Stimulated activated CD8-positive, alpha-beta memory T cell treated with anti-CD3 and anti-CD28 coated beads, Interleukin-15, amount 100 ng/mL, for 48 hours (primary cell): ENCODE measurements at regions not wholly inside any gene's neighbourhood (a gene's known extent, or its start where the extent isn't known, plus 50 kb on each side); places are given as distances from the start of the nearest gene placed in this dataset.

Source experiments
- DNase-seq, 2 donors: peaks; one replicate each; pipeline ENCODE4 v3.0.0-alpha.2; 2020; ENCODE audit warnings: low read depth in 2 of 2

DNA sequence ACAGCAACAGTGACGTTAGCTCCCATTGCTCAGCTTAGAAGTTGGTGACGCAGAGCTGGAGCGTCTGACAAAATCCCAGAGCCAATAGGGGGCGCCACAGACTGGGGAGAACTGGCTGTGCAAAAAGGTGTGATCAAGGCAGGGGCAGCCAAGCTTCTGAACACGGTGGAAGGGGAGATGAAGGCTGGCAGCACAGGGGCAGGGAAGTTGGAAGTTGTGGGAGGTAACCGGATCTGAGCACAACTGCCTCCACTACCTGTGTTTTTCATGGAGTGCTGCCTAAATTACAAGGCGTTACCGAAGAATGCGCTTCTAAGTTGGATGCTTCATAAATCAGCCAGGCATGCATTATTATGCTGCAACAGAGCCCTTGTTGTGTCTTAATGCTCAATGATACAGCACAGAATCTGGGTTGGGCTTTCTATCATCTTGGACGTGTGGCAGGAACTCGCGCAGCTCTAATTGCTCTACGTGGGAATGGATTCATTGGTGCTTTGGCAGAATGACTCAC lies 370.0 kb downstream of the SLC4A3 start:
- peak in 1 of 2 donors; percentile 0 for DNase-seq

DNA sequence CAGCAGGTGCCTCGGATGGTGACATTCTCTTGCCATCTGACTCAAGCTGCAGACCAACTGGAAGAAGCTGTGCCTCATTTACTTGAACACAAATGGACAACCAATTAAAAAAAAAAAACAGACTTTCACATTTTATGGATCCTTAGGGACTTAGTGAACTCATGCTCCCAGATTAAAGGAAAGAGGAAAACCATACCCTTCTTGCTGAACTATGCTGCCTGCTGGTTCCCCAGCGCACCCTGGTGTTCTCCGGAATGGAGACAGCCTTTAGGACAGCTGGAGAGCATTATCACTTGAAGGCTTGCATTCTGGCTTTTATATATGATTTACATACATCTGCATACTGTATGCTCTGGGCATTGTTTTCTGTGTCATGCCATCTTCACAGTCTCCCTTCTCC lies 370.7 kb downstream of the SLC4A3 start:
- DNase-seq, result no peak

DNA sequence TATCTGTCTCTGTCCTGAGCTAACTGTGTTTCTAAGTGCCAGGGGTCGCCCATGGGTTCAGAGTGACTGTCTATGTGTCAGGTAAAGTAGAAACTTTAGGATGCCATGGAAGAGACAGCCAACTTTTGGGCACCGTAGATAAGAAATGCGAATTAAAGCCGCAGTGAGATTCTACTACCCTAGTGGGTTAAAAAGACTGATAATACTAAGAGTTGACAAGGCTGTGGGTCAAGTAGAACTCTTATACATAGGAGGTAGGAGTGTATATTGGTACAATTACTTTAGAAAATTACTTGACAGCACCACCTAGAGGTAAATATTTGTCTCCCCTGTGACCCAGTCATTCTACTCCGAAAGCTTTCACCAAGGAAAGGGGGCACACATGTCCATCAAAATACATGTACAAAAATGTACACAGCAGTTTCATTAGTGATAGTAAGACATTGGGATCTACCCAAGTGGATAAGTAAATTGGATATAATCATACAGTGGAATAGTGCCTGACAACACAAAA lies 371.3 kb downstream of the SLC4A3 start:
- no peak for DNase-seq

DNA sequence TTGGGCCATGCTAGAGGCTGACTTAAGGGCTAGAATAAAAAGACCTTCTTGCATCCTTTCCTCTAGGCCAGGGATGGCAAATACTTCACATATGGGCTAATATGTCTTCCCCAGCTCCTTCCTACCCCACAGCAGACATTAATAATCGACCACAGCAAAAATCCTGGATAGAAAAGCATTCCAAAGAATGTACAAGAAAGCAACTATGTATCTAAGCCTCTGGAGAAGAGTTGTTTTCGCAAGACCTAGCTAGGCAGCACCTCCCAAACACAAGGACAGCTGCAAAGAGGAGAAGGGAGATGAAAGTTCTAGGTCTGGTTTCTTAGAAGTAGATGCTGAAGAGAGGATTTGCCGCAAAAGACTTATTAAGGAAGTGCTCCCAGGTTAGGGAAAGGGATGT lies 372.6 kb downstream of the SLC4A3 start:
- no peak for DNase-seq

DNA sequence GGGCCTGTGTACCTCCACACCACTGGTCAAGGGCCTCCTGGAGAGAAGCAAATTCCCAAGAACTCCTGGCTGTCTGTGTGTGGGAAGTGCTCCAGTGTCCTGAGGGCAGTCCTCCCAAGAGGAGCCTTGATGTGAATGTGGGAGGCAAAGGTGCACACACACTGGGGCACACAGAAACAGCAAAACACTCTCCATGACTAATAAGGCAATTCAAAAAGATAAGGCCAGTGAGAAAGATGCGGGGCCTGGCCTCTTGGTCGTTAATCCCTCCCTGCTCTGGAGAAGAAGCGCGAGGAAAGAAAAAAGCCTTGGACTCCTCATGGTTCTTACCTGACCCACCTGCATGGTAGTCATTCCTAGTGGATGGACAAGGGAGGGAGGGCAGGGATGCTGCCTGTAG lies 373.2 kb downstream of the SLC4A3 start:
- no peak for DNase-seq

DNA sequence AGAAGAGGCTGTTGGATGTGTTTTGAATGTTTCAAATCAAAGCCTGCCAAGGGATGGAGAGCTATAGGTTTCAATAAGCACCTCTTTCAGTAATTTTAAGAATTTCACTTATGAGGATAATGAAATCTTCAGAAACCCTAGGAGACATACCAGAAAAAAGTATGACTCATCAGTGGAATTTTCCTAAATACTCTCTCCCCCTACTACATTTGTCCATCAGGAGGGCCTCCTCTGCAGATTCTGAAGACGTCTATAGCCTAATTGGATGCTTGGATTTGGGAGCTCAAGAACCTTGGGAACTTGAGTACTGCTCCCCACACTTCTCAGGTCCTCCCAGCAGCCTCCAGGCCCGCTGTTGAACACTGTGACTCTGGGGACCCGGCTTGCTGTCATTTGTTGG lies 374.3 kb downstream of the SLC4A3 start:
- DNase-seq, result no peak

DNA sequence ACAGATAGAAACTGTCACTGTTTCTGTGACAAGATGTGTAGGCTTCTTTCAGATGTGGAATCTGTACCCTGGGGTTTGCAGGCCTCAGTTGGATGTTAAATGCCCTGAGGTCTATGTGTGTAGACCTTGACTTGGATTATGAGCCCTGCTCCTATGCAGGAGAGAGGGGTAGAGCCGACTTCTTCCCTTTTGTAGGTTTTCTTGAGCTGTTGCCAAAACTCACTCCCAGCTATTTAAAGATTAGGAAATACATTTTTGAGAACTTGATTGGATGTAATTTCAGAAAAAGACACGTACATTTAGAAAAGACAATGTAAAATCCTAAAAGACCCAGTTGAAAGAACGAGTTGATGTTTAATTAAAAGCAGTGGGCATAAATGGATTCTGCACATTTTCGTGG lies 374.8 kb downstream of the SLC4A3 start:
- DNase-seq, result no peak

DNA sequence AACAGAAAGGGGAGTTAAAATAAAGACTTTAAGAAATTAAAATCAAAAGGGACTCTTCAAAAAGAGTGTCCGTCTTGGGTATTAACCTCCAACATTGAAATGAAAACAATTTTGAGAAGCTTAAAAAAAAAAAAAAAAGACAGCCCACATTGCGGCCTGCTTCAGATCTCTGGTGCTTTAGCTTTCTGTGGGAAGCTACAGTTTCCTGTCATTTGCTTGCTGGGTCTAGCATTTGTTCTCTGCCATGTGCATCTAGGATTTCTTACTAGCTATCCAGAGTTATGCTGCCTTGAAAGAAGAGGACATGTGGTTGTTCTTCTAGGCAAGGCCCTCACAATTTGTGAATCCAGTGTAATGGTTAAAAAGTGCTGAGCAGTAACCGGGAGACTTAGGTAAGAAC lies 375.3 kb downstream of the SLC4A3 start:
- DNase-seq, result no peak

DNA sequence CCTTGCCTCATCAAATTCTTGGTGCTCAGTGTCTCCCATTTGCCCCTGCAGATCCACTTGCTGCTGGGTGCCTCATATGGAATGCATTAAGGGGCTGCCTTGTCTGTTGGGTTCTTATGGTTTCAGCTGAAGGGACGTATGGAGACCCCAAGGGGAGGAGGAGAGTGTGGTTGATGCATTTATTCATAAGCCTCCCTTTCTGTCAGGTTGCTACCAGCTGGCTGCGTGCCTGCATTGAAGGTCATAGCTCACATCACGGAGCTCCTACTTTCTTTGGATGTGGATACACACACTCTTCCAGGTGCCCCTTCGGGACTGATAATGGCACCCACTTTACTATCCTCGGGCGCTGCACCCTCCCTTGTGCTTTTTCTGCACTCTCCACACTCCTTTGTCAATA lies 377.9 kb downstream of the SLC4A3 start:
- DNase-seq, result no peak

DNA sequence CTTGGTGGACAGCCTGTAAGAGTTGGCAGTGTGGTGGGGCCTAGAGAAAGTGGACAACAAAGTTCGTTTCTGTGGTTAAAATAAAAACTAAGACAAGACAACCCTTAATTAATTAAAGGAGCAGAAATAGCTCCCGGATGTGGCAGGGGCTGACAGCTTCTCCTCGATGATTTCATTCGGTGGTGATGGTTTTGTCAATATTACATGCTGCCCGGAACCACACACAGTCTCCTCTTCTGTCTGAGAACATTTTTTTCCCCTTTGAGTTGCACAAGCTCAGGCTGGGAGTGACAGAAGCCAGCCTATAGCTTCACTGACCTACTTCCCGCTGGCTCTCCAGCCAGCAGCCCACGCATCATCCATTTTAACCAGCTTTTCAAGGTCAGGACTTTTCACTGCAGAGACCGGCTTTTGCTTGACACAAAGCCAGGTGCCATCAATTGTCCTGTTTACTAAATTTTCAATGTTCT lies 378.8 kb downstream of the SLC4A3 start:
- DNase-seq, result no peak

DNA sequence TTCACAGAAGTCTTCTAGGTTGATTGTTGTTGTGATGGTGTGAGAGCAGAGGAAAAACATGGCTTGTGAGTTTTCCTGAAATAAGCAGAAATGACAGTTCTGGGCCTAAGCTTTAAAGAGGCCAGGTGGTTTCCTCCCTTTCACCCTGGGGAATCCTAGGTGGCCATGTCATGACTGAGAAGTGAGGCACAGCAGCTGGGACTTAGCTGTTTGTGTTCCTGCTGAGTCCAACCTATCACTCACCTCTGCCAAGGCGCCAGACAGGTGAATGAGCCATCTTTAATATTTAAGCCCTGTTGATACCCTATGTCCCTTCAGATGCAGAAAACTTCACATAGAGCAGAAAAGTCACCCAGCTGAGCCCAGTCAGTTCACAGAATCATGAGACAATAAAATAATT lies 384.4 kb downstream of the SLC4A3 start:
- no peak for DNase-seq

DNA sequence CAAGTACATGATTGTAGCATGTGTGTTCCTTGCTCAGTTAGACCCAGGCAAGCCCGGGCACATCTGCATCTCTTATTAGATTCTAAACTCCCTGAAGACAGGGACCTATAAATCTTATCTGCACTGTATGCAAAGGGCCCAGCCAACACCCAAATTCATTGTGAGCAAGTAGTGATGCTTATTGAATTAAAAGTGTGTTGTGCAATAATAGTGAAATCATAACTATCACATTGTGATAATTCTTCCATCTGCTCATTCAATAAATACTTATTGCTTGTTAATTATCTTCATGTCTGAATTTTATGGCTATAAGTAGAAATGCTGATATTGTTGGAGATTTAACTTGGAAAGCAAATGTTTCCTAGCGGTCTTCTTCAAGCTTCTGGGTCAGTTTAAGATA lies 387.5 kb downstream of the SLC4A3 start:
- DNase-seq, result no peak

DNA sequence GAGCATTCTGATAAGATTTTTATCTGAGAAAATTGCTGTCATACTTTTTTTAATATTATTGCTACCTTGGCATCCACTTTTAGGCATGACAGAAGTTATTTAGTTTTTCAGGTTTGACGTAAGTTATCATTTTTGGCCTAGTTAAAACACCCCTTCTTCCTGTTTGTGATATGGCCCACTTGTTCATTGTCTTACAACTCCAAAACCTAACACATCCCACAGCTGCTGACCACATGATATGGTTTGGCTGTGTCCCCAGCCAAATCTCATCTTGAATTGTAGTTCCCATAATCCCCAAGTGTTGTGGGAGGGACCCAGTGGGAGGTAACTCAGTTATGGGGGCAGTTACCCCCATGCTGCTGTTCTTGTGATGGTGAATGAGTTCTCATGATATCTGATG lies 388.1 kb downstream of the SLC4A3 start:
- no peak for DNase-seq

DNA sequence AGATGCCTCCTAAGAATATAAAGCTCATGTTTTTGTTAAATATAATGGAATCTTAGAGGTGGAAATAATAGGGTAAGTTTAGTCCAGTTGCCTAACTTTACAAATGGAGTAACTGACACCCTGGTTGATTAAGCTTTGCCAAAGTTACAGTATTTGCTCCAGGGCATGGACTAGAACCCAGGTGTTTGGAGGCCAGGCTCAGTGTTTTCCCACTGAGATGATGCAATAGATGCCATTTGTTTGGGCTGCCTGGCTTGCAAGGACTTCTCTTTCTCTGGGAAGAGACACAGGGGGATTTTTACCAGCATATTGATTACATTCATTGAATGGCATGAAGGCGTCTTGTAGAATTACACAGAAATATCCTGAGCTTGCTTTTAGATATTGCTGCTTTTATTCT lies 397.8 kb downstream of the SLC4A3 start:
- no peak for DNase-seq

DNA sequence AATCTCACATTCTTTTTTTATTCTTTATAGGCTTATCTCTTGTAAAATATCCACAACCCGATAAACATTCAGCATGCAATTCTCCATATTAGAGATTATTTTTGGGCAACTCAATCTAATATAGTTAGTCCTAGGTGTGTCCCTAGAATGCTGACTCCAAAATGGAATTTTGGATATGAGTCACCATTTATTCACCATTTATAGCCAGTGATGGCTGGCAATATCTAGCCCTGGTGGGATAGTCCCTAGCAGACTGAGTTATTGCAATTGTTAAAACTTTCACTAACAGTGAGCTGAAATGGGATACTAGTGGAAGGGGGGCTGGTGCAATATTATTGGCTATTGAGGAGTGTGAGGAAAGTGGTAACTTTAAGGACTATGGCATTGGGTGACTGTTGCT lies 401.6 kb downstream of the SLC4A3 start:
- no peak for DNase-seq

DNA sequence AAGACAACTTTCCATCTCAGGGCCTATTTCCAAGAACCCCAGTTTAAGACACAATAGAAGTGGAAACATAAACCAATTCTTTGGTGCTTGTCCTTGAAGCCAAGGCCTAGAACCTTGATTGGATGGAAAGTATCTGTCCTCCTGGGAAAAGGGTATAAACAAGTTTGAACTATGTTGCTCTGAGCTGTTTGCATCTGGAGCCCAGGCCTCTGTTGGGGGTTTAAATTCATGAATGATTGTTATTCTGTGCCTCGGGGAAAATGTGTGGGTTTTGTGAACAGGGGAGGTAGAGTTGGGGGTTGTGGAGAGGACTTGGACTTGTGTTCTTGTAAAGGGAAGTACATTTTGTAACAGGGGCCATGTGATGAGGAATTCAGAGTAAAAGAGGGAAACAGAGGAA lies 406.1 kb downstream of the SLC4A3 start:
- DNase-seq, result no peak

DNA sequence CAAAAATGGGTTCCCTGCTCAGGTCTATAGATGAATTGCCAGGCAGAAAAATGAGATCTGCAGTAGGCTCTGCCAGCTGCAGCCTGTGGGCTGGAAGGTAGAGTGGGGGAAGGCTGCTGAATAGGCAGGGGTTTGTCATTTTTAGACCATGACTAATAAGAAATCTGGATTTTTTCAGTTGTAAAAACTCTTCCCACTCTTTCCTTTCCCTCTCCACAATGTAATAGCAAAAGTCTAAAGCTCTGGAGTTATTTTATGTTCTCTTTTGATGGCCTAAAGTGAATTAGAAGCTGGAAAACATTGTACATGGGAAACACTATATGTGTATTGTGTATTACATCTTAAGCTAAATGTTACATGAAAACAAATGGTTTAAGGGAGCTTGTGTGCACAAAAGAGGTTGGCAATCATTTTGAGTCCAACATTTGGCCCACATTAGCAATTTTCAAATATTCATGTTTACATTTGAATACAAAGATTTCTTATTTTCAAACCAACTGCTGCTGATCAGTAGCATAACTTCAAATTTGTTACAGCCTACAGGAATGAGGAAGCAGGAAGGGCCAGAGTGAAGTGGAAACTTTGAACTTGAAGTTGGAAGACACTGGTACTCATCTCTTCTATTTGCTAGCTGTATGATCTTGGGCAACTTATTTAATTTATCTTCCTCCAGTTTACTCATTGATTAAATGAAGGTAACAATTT lies 407.1 kb downstream of the SLC4A3 start:
- DNase-seq, result no peak

DNA sequence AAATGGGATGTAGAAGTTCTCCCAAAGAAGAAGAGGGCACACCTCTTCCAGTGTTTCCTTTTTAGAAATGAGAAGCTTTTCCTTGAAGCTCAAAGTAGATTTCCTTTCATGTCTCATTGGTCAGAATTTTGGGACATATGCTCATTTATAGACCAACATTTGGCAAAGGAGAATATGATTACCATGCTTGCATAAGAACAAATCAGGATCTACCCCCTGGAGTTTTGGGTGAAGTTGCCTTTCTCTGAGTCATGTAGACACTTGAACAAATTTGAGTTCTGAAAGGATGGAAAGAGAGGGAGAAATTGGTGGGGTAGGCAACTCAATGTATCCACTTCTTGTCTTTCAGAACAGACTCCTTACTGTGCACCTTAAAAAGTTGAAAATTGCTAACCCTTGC lies 409.0 kb downstream of the SLC4A3 start:
- DNase-seq, result no peak

DNA sequence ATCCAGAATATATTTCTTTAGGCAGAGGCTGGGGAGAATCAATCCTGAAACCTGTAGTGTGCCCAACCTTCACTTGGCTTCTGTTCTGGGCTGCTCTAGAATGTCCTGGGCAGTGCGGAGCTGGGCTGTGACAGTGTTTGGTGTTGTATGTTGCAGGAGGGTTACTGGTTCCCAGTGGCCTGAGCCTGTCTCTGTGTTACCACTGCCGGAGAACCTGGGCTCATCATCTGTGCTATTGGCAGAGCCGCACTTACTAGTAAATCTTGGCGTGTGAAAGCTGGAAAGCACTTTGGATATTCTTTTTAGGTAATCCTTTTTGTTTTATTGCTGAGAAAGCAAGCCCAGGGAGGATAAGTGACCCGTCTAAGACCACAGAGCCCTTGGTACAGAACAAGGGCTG lies 412.9 kb downstream of the SLC4A3 start:
- DNase-seq, result no peak

DNA sequence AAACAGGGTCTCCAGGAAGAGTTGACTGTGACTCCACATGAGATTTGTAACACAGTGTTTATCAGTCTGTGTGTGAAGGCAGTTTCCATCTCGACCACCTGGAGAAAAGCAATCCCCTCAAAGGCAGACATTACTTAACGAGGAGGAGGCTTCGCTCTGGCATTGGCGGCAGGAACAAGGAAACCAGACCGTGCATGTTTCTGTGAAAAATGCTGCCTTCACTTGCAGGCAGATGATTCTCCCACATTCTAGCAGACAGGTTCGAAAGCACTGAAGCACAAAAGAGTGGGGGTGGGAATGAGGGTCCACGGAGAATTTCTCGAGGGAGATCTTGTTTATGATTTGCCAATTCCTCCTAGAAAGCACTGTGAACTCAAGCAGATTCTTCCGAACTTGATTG lies 414.0 kb downstream of the SLC4A3 start:
- no peak for DNase-seq

DNA sequence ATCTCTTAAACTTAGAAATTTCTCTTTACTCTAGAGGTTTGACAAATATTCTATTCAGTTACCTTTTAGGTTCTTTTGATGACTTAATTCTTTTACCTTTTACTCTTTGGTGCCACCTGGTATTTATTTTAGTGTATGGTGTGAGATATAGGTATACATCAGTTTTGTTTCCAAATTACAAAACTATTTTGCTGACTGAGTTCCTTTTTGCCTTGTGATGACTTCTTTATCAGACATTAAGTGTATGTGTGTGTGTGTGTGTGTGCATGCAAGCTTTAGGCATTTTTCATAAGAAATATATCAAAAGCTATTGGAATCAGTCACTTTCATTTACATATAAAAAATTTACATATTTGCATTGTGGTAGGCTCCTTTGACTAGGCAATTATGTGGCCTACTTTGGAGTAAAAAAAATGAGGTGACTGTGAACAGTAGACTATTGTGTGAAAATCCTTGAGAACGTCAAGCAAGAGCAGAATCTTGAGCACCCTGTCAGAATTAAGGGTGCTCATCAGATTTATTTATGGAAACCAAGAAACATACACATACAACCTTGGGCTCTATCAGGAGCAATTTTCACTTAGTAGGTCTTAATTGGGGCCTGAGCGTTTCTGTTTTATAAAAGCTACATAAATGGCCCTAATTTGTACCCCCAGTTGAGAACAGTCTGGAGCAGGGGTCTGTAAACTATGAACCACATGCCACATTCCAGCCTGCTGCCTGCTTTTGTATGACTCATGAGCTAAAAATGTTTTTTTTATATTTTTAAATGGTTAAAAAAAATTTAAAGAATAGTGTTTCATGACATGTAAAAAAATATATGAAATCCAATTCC lies 415.9 kb downstream of the SLC4A3 start:
- DNase-seq, result no peak

DNA sequence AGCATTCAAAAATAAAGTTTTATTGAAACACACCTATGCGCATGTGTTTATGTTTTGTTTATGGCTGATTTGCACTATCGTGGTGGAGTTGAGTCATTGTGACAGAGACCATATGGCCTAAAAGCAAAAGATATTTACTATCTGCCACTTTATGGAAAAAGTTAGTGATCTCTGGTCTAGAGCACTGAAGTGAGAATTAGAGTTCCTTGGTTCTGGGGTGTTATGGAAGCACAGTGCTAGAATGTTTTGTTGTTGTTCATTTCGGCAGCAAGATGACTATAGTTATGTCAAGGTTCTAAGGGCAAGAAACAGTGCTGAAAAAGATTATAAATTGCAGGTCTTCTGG lies 416.5 kb downstream of the SLC4A3 start:
- no peak for DNase-seq

DNA sequence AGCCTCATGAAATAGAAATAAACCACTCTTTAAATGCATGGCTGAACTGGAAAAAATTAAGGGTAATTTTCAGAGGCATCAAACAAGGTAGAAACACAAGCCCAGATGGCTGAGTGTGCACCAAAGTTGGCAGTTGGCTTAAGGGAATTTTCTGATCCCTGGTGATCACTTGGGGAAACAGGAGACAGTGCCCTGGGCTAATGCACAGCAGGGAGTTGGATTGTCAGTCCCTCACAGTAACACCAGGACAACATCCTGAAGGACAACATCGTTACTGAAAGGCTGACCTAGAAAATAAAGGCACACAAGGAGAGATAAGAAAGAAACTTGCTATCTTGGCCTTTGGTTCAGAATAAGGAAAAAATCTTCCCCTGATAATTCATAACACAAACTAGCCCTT lies 417.0 kb downstream of the SLC4A3 start:
- no peak for DNase-seq
